ENCODE measurements at regions not wholly inside any gene's neighbourhood (a gene's known extent, or its start where the extent isn't known, plus 50 kb on each side); places are given as distances from the start of the nearest gene placed in this dataset.

GRCh38 chr2:22999951-23000350 lies 385.0 kb upstream of the KLHL29 start:
- no TSS peak for BruUV-seq (replicated peaks)
- Histone ChIP-seq H3K36me3 (ENCODE audit: control insufficient read depth, insufficient read depth, low read length) (no peaks in the 10 kb centered on the region), H3K4me3 (ENCODE audit: low read depth in 2 of 2, low read length in 2 of 2) (no peak overlapping the region), H3K27me3 (ENCODE audit: control insufficient read depth, insufficient read depth, low read length) (no peaks in the 10 kb centered on the region), H3K9me3 (ENCODE audit: control insufficient read depth, insufficient read depth, low read depth, low read length) (no peaks in the 10 kb centered on the region), H3K4me1 (ENCODE audit: control insufficient read depth, insufficient read depth, low read length) (no peaks in the 10 kb centered on the region), H3K27ac (ENCODE audit: low read length) (no peak overlapping the region)
- in situ Hi-C loops (cut with HindIII; ENCODE audit: low pct_unique_long_range_greater_than_20kb, low sequenced_read_pairs) (no loop called here), intact Hi-C loops (cut with micrococcal nuclease; ENCODE audit: unreplicated experiment) (no loop called here)
- ATAC-seq (no peak), DNase-seq (ENCODE audit: low read depth, low spot score) (no peak)
- POLR2A ChIA-PET: interaction anchor here (0.6 kb wide), 1 partner anchor 734 kb away, joined by 3 read pairs; no protein-coding TSS in a partner anchor
- CTCF ChIA-PET: no interaction called here
- TF ChIP-seq TCF7L2 (IDR thresholded peaks at IDR 0.05; ENCODE audit: low read depth, low read length): no peak
- no peak for TF ChIP-seq POLR2AphosphoS5 (IDR thresholded peaks at IDR 0.05; ENCODE audit: low read depth, low read length)
- no peak for TF ChIP-seq REST (IDR thresholded peaks at IDR 0.05; ENCODE audit: insufficient read depth in 1 of 2, low read depth in 2 of 2, low read length in 1 of 2)
- no peak for TF ChIP-seq SIN3A (IDR thresholded peaks at IDR 0.05; ENCODE audit: borderline replicate concordance, insufficient read depth, low read depth, low read length)
- no peak for TF ChIP-seq CTCF (IDR thresholded peaks at IDR 0.05)

GRCh38 chr2:23002234-23002633 lies 382.7 kb upstream of the KLHL29 start:
- Histone ChIP-seq H3K27ac (ENCODE audit: low read length) (no peak overlapping the region), H3K36me3 (ENCODE audit: control insufficient read depth, insufficient read depth, low read length) (no peaks in the 10 kb centered on the region), H3K4me3 (ENCODE audit: low read depth in 2 of 2, low read length in 2 of 2) (no peak overlapping the region), H3K4me1 (ENCODE audit: control insufficient read depth, insufficient read depth, low read length) (no peaks in the 10 kb centered on the region), H3K9me3 (ENCODE audit: control insufficient read depth, insufficient read depth, low read depth, low read length) (no peaks in the 10 kb centered on the region), H3K27me3 (ENCODE audit: control insufficient read depth, insufficient read depth, low read length) (no peaks in the 10 kb centered on the region)
- BruUV-seq (replicated peaks): no TSS peak
- TF ChIP-seq TCF7L2 (IDR thresholded peaks at IDR 0.05; ENCODE audit: low read depth, low read length) (no peak), CTCF (IDR thresholded peaks at IDR 0.05) (no peak), REST (IDR thresholded peaks at IDR 0.05; ENCODE audit: insufficient read depth in 1 of 2, low read depth in 2 of 2, low read length in 1 of 2) (no peak), POLR2AphosphoS5 (IDR thresholded peaks at IDR 0.05; ENCODE audit: low read depth, low read length) (no peak), SIN3A (IDR thresholded peaks at IDR 0.05; ENCODE audit: borderline replicate concordance, insufficient read depth, low read depth, low read length) (no peak)
- in situ Hi-C loops (cut with HindIII; ENCODE audit: low pct_unique_long_range_greater_than_20kb, low sequenced_read_pairs) (no loop called here), intact Hi-C loops (cut with micrococcal nuclease; ENCODE audit: unreplicated experiment) (no loop called here)
- ChIA-PET CTCF (no interaction called here), POLR2A (no interaction called here)
- ATAC-seq: no peak
- no peak for DNase-seq (ENCODE audit: low read depth, low spot score)

Measured in Panc1 (cell line).